GM12872 (cell line): ENCODE measurements at regions not wholly inside any gene's neighbourhood (a gene's known extent, or its start where the extent isn't known, plus 50 kb on each side); places are given as distances from the start of the nearest gene placed in this dataset.

Source experiments
- TF ChIP-seq, protein P1 (sequence below): IDR thresholded peaks from 3 replicates; pipeline ENCODE4 v1.5.1; 2011; ENCODE audit warnings: low read depth, mild to moderate bottlenecking, low read length, moderate library complexity; ENCODE audit not compliant: insufficient read depth

GRCh38 chr1:147083919-147084272, 88.4 kb downstream of the PRKAB2 start:
- TF ChIP-seq, protein P1, sequence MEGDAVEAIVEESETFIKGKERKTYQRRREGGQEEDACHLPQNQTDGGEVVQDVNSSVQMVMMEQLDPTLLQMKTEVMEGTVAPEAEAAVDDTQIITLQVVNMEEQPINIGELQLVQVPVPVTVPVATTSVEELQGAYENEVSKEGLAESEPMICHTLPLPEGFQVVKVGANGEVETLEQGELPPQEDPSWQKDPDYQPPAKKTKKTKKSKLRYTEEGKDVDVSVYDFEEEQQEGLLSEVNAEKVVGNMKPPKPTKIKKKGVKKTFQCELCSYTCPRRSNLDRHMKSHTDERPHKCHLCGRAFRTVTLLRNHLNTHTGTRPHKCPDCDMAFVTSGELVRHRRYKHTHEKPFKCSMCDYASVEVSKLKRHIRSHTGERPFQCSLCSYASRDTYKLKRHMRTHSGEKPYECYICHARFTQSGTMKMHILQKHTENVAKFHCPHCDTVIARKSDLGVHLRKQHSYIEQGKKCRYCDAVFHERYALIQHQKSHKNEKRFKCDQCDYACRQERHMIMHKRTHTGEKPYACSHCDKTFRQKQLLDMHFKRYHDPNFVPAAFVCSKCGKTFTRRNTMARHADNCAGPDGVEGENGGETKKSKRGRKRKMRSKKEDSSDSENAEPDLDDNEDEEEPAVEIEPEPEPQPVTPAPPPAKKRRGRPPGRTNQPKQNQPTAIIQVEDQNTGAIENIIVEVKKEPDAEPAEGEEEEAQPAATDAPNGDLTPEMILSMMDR: no peak

GRCh38 chr1:147080671-147081394, 91.4 kb downstream of the PRKAB2 start:
- TF ChIP-seq, protein P1: peak; percentile 51

GRCh38 chr1:147080006-147080661, 92.1 kb downstream of the PRKAB2 start:
- TF ChIP-seq, protein P1: no peak

DNA sequence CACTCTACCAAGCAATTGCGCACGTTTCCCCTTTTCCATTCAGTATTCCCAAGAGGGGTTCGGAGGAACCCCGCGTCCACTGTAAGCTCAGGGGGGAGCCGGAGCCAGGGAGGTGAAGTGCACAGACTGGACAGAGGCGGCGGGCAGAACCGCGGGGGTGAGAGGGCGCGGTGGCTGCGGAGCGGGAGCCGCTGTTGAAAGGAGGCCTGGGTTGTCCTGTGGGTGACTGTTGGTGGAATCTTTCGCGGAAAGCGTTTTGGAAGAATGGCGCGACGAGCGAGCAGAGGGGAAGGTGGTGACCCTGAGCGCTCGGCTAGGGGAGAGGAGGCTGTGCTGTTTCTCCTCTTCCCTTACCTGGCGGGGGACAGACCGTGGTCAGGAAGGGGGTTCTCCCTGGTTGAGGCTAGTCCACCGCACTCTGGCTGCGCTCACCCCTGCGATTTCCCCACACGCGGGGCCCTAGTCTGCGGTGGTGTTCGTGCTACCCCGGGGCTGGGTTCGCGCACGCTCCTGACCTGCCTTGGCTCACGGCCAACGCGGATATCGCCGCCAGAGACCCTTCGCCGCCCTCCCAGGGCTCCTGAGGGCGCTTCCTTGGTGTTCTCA, 92.8 kb downstream of the PRKAB2 start:
- TF ChIP-seq, protein P1: no peak

DNA sequence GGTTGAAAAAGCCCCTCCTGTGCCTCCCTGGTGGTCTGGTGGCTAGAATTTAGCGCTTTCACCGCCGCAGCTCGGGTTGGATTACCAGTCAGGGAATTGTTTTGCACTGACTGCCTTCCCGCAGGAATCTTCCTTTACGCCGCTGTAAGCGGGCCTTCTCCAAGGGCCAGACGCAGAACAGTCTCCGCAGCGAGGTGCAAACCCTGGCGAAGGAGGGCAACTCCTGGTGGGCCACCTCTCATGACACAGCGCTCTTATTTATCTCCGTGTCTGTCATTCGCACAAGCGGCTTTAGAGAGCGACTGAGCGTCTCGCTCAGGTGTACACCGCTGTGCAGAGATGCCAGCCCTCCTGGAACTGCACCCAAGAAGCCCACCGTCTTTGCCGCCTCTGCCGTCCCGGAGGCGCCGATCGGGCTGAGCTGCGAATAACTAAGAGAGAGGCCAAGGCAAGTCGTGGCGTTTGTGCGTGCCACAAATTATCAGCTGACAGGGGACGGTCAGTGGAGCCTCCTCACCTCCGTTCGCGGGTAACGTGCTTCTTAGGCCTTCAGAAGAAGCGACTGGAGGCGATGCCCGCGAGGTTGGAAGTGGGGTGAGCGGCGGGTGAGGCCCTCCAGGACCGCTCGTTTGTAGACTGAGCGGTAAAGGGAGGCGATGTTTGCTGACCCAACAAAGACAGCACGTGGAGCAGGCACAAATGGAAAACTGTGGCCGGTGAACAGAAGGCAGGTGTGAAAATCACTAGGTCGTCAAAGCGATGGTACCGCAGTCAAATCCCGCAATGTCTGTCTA, 93.5 kb downstream of the PRKAB2 start:
- TF ChIP-seq, protein P1: no peak

GRCh38 chr1:147077936-147078605, 94.2 kb downstream of the PRKAB2 start:
- TF ChIP-seq, protein P1: no peak
